BJ (cell line): ENCODE measurements at regions not wholly inside any gene's neighbourhood (a gene's known extent, or its start where the extent isn't known, plus 50 kb on each side); places are given as distances from the start of the nearest gene placed in this dataset.

Experiments
- CTCF ChIA-PET: fragments of 350-600 bp; formaldehyde crosslinking; extraction: SDS; loops from one replicate; lab custom pipeline; 2021; ENCODE audit warnings: antibody characterized with exemption, inconsistent platforms; lab: Yijun Ruan, JAX
- POLR2A ChIA-PET: fragments of 300-600 bp; sonication (Branson Sonifier 250); formaldehyde crosslinking; extraction: SDS; loops from one replicate; lab custom pipeline; 2021; ENCODE audit warnings: antibody characterized with exemption; lab: Charles Lee
- DNase-seq: peaks from one replicate; pipeline ENCODE4 v3.0.0-alpha.2; 2011; ENCODE audit warnings: low read depth
- H3K27me3 ChIP-seq: 2 replicates; pipeline ENCODE4 v1.6.0; 2011; ENCODE audit warnings: low read length; ENCODE audit not compliant: control insufficient read depth, insufficient read depth
- H3K36me3 ChIP-seq: 2 replicates; pipeline ENCODE4 v1.5.1; 2011; ENCODE audit warnings: low read length; ENCODE audit not compliant: control insufficient read depth, insufficient read depth
- H3K4me3 ChIP-seq: 2 replicates; pipeline ENCODE4 v1.5.1; 2011; ENCODE audit warnings: low read depth, mild to moderate bottlenecking, control low read depth, low read length
- CTCF ChIP-seq: IDR thresholded peaks from 2 replicates; pipeline ENCODE4 v1.5.1; 2011; ENCODE audit warnings: low read depth, mild to moderate bottlenecking, control low read depth, inconsistent platforms, low read length, moderate library complexity; ENCODE audit not compliant: insufficient read depth

DNA sequence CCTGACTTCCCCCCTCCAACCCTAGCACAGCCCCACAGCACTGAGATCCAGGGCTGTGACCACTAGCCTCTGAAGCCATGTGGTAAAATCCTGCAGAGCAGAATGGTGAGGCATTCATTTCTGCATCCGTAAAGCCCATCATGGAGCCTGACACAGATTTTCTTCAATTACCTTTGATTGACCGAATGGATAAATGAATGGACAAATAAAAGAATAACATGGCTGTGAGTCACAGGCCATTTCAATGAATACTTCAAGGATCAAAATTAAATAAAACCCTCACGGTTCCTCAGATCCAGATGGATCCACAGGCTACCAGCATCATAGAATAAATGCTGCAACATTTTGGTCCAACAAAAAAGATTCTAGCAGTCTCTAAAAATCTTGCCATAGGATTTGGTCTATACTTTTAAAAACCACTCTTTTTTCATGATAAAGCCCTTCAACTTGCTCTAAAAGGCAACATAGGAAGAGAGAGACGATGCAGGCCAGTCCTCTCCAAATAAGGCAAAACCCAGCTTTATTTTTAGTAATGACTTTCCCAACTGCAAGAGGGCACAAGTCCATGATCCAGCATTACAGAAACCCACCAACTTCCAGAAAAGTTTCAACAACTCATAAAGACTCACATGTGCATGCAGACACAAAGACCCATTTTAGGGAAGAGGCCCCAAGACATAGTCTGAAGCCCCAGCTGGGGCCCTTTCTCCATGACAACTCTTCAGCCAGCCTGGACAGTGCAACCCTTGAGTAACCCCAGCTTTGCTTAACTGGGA lies 52.4 kb upstream of the MRPS22 start:
- DNase-seq, result no peak
- TF ChIP-seq CTCF, result no peak
- CTCF ChIA-PET, result interaction anchor here (0.8 to 1.4 kb wide), 2 partner anchors 178 to 179 kb away, joined by 4 read pairs; no protein-coding TSS in a partner anchor
- Histone ChIP-seq H3K36me3 (no peaks in the 10 kb centered on the region), H3K4me3 (no peak overlapping the region), H3K27me3 (no peaks in the 10 kb centered on the region)
- POLR2A ChIA-PET, result interaction anchor here (0.6 to 1.2 kb wide), 2 partner anchors 10 to 39 kb away, joined by 4 to 5 read pairs; no protein-coding TSS in a partner anchor

DNA sequence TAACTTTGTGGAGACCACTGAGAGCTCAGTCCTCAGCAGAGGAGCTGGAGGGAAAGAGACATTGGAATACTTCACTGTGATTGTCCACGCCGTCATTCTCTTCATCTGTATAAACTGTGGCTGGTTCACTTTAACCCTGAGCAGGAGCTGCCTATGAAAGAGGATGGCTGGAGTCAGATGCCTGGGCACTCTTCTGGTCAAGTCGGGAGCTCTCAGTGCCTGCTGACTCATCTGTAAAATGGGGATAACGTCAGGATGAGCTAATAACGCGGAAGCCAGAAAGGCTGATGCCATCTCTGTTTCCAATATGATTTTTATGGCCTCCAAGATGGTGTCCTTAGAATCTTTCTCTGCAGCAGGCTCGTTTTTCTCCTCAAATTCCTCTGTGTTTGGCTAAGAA lies 51.6 kb upstream of the MRPS22 start:
- ChIA-PET POLR2A (interaction anchor here (1.2 kb wide), 1 partner anchor 9 kb away, joined by 5 read pairs; no protein-coding TSS in a partner anchor), CTCF (interaction anchor here (0.7 to 1.4 kb wide), 3 partner anchors 16 to 180 kb away, joined by 4 read pairs; no protein-coding TSS in a partner anchor)
- DNase-seq, result no peak
- Histone ChIP-seq H3K27me3 (no peaks in the 10 kb centered on the region), H3K4me3 (no peak overlapping the region), H3K36me3 (no peaks in the 10 kb centered on the region)
- no peak for TF ChIP-seq CTCF

DNA sequence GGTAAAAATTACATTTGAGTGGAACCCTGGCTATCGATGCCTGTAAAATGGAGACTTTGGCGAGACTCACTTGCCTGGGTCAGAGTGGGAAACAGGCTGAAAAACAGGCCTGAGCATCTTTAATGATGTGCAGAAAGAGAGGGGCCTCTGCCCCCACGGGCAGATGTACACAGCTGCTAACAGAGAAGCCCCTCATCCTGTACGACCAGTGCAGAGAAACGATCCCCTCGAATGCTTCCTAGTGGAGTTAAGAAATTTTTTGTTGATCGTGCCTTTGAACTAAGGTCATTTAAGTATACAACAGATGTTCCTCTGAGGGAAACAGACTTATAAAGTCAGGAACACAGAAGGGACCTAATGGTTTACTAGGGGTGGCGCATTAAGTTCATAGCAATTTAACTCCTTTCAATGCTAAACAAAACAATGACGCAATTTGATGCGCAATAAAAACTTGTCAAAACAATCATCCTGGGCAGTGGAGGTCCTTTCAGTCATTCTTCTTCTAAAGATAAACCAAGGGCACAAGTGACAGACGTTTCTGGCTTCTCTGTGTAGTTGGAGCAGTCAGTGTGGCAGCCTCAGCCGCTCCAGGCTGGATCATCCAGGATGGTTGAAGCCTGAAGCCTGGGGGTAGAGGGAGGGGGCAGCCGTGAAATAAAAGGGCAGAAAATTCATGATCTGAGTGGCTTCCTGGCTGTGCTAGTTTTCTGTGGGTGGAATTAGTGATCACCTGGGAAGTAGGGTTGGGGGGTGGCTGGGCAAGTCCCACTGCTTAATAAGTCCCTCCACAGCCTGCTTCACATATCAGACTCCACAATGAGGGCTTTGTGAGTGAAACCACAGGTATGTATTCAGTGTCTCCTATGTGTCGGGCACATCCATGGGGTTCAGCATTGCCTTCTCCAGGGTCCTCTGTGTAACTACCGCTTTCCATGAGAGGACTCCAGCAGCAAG lies 50.8 kb upstream of the MRPS22 start:
- no peak for DNase-seq
- Histone ChIP-seq H3K27me3 (no peaks in the 10 kb centered on the region), H3K36me3 (no peaks in the 10 kb centered on the region), H3K4me3 (no peak overlapping the region)
- POLR2A ChIA-PET, result no interaction called here
- TF ChIP-seq CTCF, result no peak
- CTCF ChIA-PET, result interaction anchor here (0.7 to 1.4 kb wide), 4 partner anchors 15 to 181 kb away, joined by 3 to 4 read pairs (median 4); no protein-coding TSS in a partner anchor

- TF ChIP-seq CTCF, result no peak
- Histone ChIP-seq H3K27me3 (no peaks in the 10 kb centered on the region), H3K36me3 (no peaks in the 10 kb centered on the region), H3K4me3 (no peak overlapping the region)
- no peak for DNase-seq
- ChIA-PET POLR2A (no interaction called here), CTCF (interaction anchor here (1.1 kb wide), 1 partner anchor 16 kb away, joined by 3 read pairs; no protein-coding TSS in a partner anchor)
These were observed 50.2 kb upstream of the MRPS22 start for GRCh38 chr3:139293665-139294023.
